ENCODE measurements at regions not wholly inside any gene's neighbourhood (a gene's known extent, or its start where the extent isn't known, plus 50 kb on each side); places are given as distances from the start of the nearest gene placed in this dataset.
"Not testable (repeated sequence)": the region's sequence is repeated elsewhere in the genome, so short reads cannot be mapped to it uniquely, and the experiment has no call there.

- not testable (repeated sequence) for TF ChIP-seq POLR2A, CTCF (IDR thresholded peaks at IDR 0.05)
Measured at GRCh38 chr4:10388146-10388545, 69.1 kb downstream of the ZNF518B start.

Data from uterus (tissue), 2 donors.